RWPE2 (cell line): ENCODE measurements at regions not wholly inside any gene's neighbourhood (a gene's known extent, or its start where the extent isn't known, plus 50 kb on each side); places are given as distances from the start of the nearest gene placed in this dataset.

Experiments used
- ATAC-seq: fragments of 200-7000 bp; cut with Tn5 transposase; 3 replicates; pipeline ENCODE4 v1.9.1; 2021; ENCODE audit warnings: low read depth
- DNase-seq: peaks from one replicate; pipeline ENCODE4 v3.0.0-alpha.2; 2020; ENCODE audit warnings: low spot score
- H3K27ac ChIP-seq: fragments of 450-650 bp; 2 replicates; pipeline ENCODE4 v1.5.1; 2017; ENCODE audit warnings: mild to moderate bottlenecking; ENCODE audit not compliant: poor library complexity, severe bottlenecking
- H3K27me3 ChIP-seq: fragments of 250-450 bp; sonication (Bioruptor Pico); 2 replicates; pipeline ENCODE4 v1.5.1; 2021; ENCODE audit warnings: mild to moderate bottlenecking, moderate library complexity; ENCODE audit not compliant: insufficient read depth, poor library complexity, severe bottlenecking
- H3K36me3 ChIP-seq: fragments of 250-450 bp; sonication (Bioruptor Pico); 2 replicates; pipeline ENCODE4 v1.5.1; 2020; ENCODE audit warnings: low read depth, mild to moderate bottlenecking, moderate library complexity
- H3K4me1 ChIP-seq: fragments of 250-450 bp; sonication (Bioruptor Pico); 2 replicates; pipeline ENCODE4 v1.5.1; 2021; ENCODE audit warnings: mild to moderate bottlenecking, moderate library complexity; ENCODE audit not compliant: insufficient read depth, poor library complexity, severe bottlenecking
- H3K4me3 ChIP-seq: fragments of 250-450 bp; sonication (Bioruptor Pico); 2 replicates; pipeline ENCODE4 v1.5.1; 2021; ENCODE audit warnings: mild to moderate bottlenecking, moderate library complexity; ENCODE audit not compliant: severe bottlenecking
- H3K9me3 ChIP-seq: fragments of 250-450 bp; sonication (Bioruptor Pico); 2 replicates; pipeline ENCODE4 v1.5.1; 2021; ENCODE audit warnings: mild to moderate bottlenecking, moderate library complexity; ENCODE audit not compliant: severe bottlenecking
- TF ChIP-seq, protein P1 (sequence below): fragments of 450-650 bp; IDR thresholded peaks from one replicate; pipeline ENCODE4 v1.5.1; 2017; ENCODE audit warnings: mild to moderate bottlenecking, moderate library complexity; ENCODE audit not compliant: poor library complexity, severe bottlenecking

DNA sequence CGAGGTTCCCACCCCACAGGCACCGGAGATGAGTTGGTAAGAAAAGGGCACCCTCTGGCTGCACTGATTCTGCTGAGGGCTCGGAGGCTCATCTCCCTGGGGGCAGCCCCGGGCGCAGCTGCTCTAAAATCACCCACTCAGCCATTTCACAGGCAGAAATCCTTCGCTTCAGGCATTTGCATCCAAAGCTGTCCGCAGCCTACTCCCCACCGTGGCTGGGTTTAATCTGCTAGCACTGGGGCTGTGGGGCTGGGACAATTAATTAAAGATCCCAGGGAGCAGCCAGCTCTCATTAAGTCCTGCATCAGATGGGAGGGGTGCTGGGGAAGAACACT is 104.3 kb upstream of the PRR20G start:
- TF ChIP-seq, protein P1, sequence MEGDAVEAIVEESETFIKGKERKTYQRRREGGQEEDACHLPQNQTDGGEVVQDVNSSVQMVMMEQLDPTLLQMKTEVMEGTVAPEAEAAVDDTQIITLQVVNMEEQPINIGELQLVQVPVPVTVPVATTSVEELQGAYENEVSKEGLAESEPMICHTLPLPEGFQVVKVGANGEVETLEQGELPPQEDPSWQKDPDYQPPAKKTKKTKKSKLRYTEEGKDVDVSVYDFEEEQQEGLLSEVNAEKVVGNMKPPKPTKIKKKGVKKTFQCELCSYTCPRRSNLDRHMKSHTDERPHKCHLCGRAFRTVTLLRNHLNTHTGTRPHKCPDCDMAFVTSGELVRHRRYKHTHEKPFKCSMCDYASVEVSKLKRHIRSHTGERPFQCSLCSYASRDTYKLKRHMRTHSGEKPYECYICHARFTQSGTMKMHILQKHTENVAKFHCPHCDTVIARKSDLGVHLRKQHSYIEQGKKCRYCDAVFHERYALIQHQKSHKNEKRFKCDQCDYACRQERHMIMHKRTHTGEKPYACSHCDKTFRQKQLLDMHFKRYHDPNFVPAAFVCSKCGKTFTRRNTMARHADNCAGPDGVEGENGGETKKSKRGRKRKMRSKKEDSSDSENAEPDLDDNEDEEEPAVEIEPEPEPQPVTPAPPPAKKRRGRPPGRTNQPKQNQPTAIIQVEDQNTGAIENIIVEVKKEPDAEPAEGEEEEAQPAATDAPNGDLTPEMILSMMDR: no peak
- no peak overlapping the region for H3K27ac ChIP-seq
- H3K36me3 ChIP-seq: no peaks in the 10 kb centered on the region
- H3K9me3 ChIP-seq: no peaks in the 10 kb centered on the region
- no peak overlapping the region for H3K4me3 ChIP-seq
- no peak for DNase-seq
- H3K27me3 ChIP-seq: no peaks in the 10 kb centered on the region
- no peak for ATAC-seq
- no peaks in the 10 kb centered on the region for H3K4me1 ChIP-seq

DNA sequence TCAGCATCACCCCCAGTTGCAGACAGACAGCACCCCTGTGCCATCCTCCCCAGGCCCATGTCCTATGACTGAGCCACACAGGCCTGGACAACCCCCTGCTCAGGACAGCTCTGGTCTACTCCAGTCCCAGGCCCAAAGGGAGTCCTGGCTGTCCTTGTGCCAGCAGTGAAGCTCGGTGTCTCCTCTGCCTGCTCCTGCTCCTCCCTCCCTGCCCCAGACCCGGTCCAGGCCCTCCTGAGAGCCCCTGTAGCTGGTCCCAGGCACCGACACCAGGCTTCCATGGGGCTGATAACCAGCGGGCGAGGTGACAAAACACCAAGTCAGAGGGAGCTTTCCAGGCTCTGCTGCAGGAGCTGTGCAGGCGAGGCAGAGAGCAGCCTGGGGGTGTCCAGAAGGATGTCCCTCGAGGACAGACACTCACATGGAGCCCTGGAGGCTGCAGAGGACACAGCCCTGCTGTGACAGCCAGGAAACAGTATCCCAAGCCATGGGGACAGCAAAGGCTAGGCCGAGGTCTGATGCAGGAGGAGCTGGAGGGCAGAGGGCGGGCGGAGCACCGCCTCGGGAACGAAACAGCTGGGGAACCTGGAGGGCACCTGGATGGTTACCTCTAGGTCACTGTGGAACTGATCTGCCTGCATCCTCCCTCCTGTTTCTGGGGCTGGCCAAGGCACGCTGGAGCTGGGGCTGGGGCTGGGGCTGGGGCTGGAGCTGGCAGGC is 103.8 kb upstream of the PRR20G start:
- Histone ChIP-seq H3K27ac (no peak overlapping the region), H3K9me3 (no peaks in the 10 kb centered on the region), H3K4me3 (no peak overlapping the region), H3K4me1 (no peaks in the 10 kb centered on the region), H3K36me3 (no peaks in the 10 kb centered on the region), H3K27me3 (no peaks in the 10 kb centered on the region)
- TF ChIP-seq, protein P1: no peak
- ATAC-seq: no peak
- DNase-seq: no peak

DNA sequence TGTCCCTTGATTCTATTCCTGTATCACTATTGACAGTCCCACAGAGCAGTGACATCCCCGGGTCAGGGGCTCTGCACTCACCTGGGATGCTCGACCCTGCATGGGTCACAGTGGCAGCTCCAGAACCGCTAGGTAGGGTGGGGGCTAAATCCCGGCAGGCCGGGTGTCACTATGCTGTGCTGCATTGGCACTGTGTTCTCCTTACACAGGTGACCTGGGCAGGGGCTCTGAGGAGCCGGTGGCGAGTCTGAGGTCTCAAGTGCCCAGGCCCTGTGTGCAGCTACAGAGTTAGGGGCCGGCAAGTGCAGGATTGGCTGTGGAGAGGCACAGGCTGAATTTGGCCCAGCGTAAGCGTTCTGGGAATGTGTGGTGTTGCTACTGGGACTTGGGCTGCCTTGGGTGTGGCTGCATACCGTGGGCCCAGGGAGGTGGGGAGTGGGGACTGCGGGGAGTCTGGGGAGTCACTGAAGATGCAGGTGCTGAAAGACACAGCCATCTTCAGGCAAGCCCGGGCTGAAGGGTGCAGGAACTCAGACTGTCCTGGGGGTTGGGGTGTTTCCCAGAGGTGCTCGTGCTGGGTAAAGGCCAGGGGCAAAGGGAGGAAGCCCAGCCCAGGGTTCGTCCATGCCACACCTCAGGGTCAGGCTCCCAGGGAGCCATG is 102.6 kb upstream of the PRR20G start:
- ATAC-seq (no peak), DNase-seq (no peak)
- Histone ChIP-seq H3K36me3 (no peaks in the 10 kb centered on the region), H3K27me3 (no peaks in the 10 kb centered on the region), H3K4me1 (no peaks in the 10 kb centered on the region), H3K9me3 (no peaks in the 10 kb centered on the region), H3K4me3 (no peak overlapping the region), H3K27ac (no peak overlapping the region)
- TF ChIP-seq, protein P1: no peak

DNA sequence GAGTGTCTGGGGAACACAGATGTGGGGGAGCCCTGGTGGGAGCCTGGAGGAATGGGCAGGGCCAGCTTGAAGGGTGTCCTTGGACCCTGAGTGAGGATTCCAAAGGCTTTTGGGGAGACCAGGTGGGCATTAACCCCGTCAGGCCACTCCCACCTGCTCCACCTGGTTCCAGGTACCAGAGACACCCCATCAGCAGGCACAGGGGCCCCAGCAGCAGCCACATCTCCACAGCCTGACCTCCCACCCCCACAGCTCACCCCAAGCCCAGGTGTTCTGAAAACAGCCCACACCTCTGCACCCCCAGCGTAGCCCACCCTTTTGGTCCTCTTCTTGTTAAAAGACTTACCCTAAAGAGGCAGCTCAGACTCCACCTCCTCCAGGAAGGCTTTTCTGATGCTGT is 102.1 kb upstream of the PRR20G start:
- TF ChIP-seq, protein P1: no peak
- no peak overlapping the region for H3K27ac ChIP-seq
- H3K9me3 ChIP-seq: no peaks in the 10 kb centered on the region

DNA sequence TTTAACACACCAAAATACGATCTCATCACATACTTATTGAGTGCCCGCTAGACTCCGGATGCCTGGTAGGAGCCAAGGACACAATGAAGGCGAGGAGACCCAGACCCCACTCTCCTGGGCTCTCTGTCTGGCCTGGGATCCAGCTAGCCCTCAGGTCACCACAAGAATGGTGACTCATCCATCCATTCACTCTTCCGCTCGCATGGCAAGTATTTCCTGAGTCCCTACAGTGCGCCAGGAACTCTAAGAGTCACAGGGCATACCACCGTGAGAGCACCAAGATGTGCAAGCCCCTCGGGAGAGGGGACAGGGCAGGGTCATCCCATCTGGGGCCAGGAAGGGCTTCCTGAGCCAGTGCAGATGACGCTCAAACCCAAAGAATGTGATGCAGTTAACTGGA is 101.6 kb upstream of the PRR20G start:
- ATAC-seq (peak; percentile 51; the same call in 1 of the 3 replicates), DNase-seq (no peak)
- TF ChIP-seq, protein P1: no peak

More for the DNA sequence above, 102.1 kb upstream of the PRR20G start:
- no peaks in the 10 kb centered on the region for H3K27me3 ChIP-seq
- H3K36me3 ChIP-seq: no peaks in the 10 kb centered on the region
- H3K4me1 ChIP-seq: no peaks in the 10 kb centered on the region
- no peak for DNase-seq
- no peak for ATAC-seq
- no peak overlapping the region for H3K4me3 ChIP-seq

More for the DNA sequence above, 101.6 kb upstream of the PRR20G start:
- Histone ChIP-seq H3K36me3 (no peaks in the 10 kb centered on the region), H3K4me3 (no peak overlapping the region), H3K27me3 (no peaks in the 10 kb centered on the region), H3K27ac (no peak overlapping the region), H3K9me3 (no peaks in the 10 kb centered on the region), H3K4me1 (no peaks in the 10 kb centered on the region)
